Spinal cord (tissue), 9 donors: ENCODE measurements at regions not wholly inside any gene's neighbourhood (a gene's known extent, or its start where the extent isn't known, plus 50 kb on each side); places are given as distances from the start of the nearest gene placed in this dataset.

Experiments used
- DNase-seq, 6 donors: peaks; one replicate each; pipeline versions ENCODE4 v3.0.0 to v3.0.0-alpha.2; 2013 to 2015; ENCODE audit warnings: low spot score in 6 of 6, low read depth in 4 of 6
- H3K27ac ChIP-seq: one replicate; pipeline ENCODE4 v1.5.1; 2013; ENCODE audit warnings: low read depth, low read length, control low read depth
- H3K27me3 ChIP-seq: one replicate; pipeline ENCODE4 v1.6.1; 2013; ENCODE audit warnings: low read length; ENCODE audit not compliant: control insufficient read depth, insufficient read depth
- H3K36me3 ChIP-seq: one replicate; pipeline ENCODE4 v1.6.1; 2013; ENCODE audit warnings: low read length; ENCODE audit not compliant: control insufficient read depth, insufficient read depth
- H3K4me1 ChIP-seq: one replicate; pipeline ENCODE4 v1.6.1; 2013; ENCODE audit warnings: low read length; ENCODE audit not compliant: control insufficient read depth, insufficient read depth
- H3K4me3 ChIP-seq: one replicate; pipeline ENCODE4 v1.5.1; 2013; ENCODE audit warnings: low read depth, low read length, control low read depth
- H3K9me3 ChIP-seq: one replicate; pipeline ENCODE4 v1.6.1; 2013; ENCODE audit warnings: low read length; ENCODE audit not compliant: control insufficient read depth, insufficient read depth
- WGBS: methylation state at CpG from one replicate; pipeline ENCODE4 v1.1.5; 2013; ENCODE audit warnings: missing lambda C conversion rate; ENCODE audit not compliant: insufficient coverage; 5-methylcytosine and 5-hydroxymethylcytosine counted together
- donor health status: healthy.

GRCh38 chr16:52727849-52728248 is 180.9 kb upstream of the TOX3 start:
- Histone ChIP-seq H3K4me1 (no peaks in the 10 kb centered on the region), H3K9me3 (no peaks in the 10 kb centered on the region), H3K36me3 (no peaks in the 10 kb centered on the region), H3K27ac (no peak overlapping the region), H3K4me3 (no peak overlapping the region), H3K27me3 (no peaks in the 10 kb centered on the region)
- no peak for DNase-seq
- WGBS, result no CpG with 5 or more reads among the region's 4 CpGs

- no CpG with 5 or more reads among the region's 2 CpGs for WGBS
- Histone ChIP-seq H3K4me1 (no peaks in the 10 kb centered on the region), H3K27me3 (no peaks in the 10 kb centered on the region), H3K36me3 (no peaks in the 10 kb centered on the region), H3K4me3 (no peak overlapping the region), H3K9me3 (no peaks in the 10 kb centered on the region), H3K27ac (no peak overlapping the region)
- peak in 3 of 6 donors; percentile 33 to 95 (median 51) for DNase-seq
Measured at GRCh38 chr16:52727441-52727840, 180.5 kb upstream of the TOX3 start.

- H3K4me1 ChIP-seq, result no peaks in the 10 kb centered on the region
- no peak for DNase-seq
- H3K27me3 ChIP-seq, result no peaks in the 10 kb centered on the region
- H3K36me3 ChIP-seq, result no peaks in the 10 kb centered on the region
- H3K9me3 ChIP-seq, result no peaks in the 10 kb centered on the region
- H3K4me3 ChIP-seq, result no peak overlapping the region
- H3K27ac ChIP-seq, result no peak overlapping the region
- WGBS, result no CpG with 5 or more reads among the region's 1 CpG
Measured at GRCh38 chr16:52725461-52725860, 178.5 kb upstream of the TOX3 start.

- Histone ChIP-seq H3K27ac (no peak overlapping the region), H3K27me3 (no peaks in the 10 kb centered on the region), H3K4me1 (no peaks in the 10 kb centered on the region), H3K36me3 (no peaks in the 10 kb centered on the region), H3K9me3 (no peaks in the 10 kb centered on the region), H3K4me3 (no peak overlapping the region)
- no peak for DNase-seq
- 97% methylated on average over 2 of the region's 3 CpGs for WGBS
Measured at GRCh38 chr16:52725043-52725442, 178.1 kb upstream of the TOX3 start.

GRCh38 chr16:52721331-52721730 is 174.4 kb upstream of the TOX3 start:
- WGBS, result 20% methylated on average over 1 of the region's 6 CpGs
- DNase-seq, result peak in 2 of 6 donors; percentile 14 to 48

GRCh38 chr16:52718046-52718445 is 171.1 kb upstream of the TOX3 start:
- WGBS, result 73% methylated on average over 3 of the region's 4 CpGs
- no peak for DNase-seq
- Histone ChIP-seq H3K27me3 (no peaks in the 10 kb centered on the region), H3K4me1 (no peaks in the 10 kb centered on the region), H3K4me3 (no peak overlapping the region), H3K36me3 (no peaks in the 10 kb centered on the region), H3K9me3 (no peaks in the 10 kb centered on the region), H3K27ac (no peak overlapping the region)

More at GRCh38 chr16:52721331-52721730, 174.4 kb upstream of the TOX3 start:
- H3K4me1 ChIP-seq, result no peaks in the 10 kb centered on the region
- H3K36me3 ChIP-seq, result no peaks in the 10 kb centered on the region
- H3K9me3 ChIP-seq, result no peaks in the 10 kb centered on the region
- H3K27ac ChIP-seq, result no peak overlapping the region
- no peaks in the 10 kb centered on the region for H3K27me3 ChIP-seq
- H3K4me3 ChIP-seq, result no peak overlapping the region

- Histone ChIP-seq H3K27ac (no peak overlapping the region), H3K27me3 (no peaks in the 10 kb centered on the region), H3K36me3 (no peaks in the 10 kb centered on the region), H3K4me3 (no peak overlapping the region), H3K4me1 (peaks cover 3% of the 10 kb centered on the region), H3K9me3 (no peaks in the 10 kb centered on the region)
- 77% methylated on average over 4 of the region's 7 CpGs for whole genome bisulfite sequencing
- peak in 2 of 6 donors; percentile 10 to 13 for DNase-seq
Measured at GRCh38 chr16:52713740-52714139, 166.8 kb upstream of the TOX3 start.

GRCh38 chr16:52709306-52709705 is 162.4 kb upstream of the TOX3 start:
- peak in 2 of 6 donors; percentile 4 to 11 for DNase-seq
- no peak overlapping the region for H3K27ac ChIP-seq
- H3K4me3 ChIP-seq, result no peak overlapping the region
- peaks cover 6% of the 10 kb centered on the region for H3K4me1 ChIP-seq
- 60% methylated on average over 1 of the region's 3 CpGs for WGBS
- no peaks in the 10 kb centered on the region for H3K27me3 ChIP-seq
- H3K9me3 ChIP-seq, result no peaks in the 10 kb centered on the region
- no peaks in the 10 kb centered on the region for H3K36me3 ChIP-seq

GRCh38 chr16:52708476-52708875 is 161.5 kb upstream of the TOX3 start:
- H3K4me3 ChIP-seq, result no peak overlapping the region
- DNase-seq, result peak in 2 of 6 donors; percentile 37 to 63
- peaks cover 6% of the 10 kb centered on the region for H3K4me1 ChIP-seq
- H3K36me3 ChIP-seq, result no peaks in the 10 kb centered on the region
- WGBS, result 51% methylated on average over 2 of the region's 2 CpGs
- H3K9me3 ChIP-seq, result no peaks in the 10 kb centered on the region
- H3K27ac ChIP-seq, result no peak overlapping the region
- H3K27me3 ChIP-seq, result no peaks in the 10 kb centered on the region

- no CpG with 5 or more reads among the region's 3 CpGs for WGBS
- no peak overlapping the region for H3K4me3 ChIP-seq
- no peak overlapping the region for H3K27ac ChIP-seq
- H3K27me3 ChIP-seq, result no peaks in the 10 kb centered on the region
- H3K36me3 ChIP-seq, result no peaks in the 10 kb centered on the region
- peaks cover 6% of the 10 kb centered on the region for H3K4me1 ChIP-seq
- peak in 2 of 6 donors; percentile 72 for DNase-seq
- no peaks in the 10 kb centered on the region for H3K9me3 ChIP-seq
Measured at GRCh38 chr16:52707676-52708337, 160.9 kb upstream of the TOX3 start.
